Activated CD8-positive, alpha-beta T cell treated with anti-CD3 and anti-CD28 coated beads for 36 hours (primary cell): ENCODE measurements at regions not wholly inside any gene's neighbourhood (a gene's known extent, or its start where the extent isn't known, plus 50 kb on each side); places are given as distances from the start of the nearest gene placed in this dataset.

ENCODE experiments used
- ATAC-seq: fragments of 200-7000 bp; cut with Tn5 transposase; one replicate; pipeline ENCODE4 v1.10.0; 2021; ENCODE audit warnings: mild to moderate bottlenecking, moderate library complexity
- CTCF ChIA-PET: fragments of 350-600 bp; sonication (Branson Sonifier 250); formaldehyde crosslinking; loops from one replicate; lab custom pipeline; 2021; ENCODE audit warnings: antibody characterized with exemption; lab: Charles Lee
- POLR2A ChIA-PET: fragments of 350-600 bp; sonication (Branson Sonifier 250); formaldehyde crosslinking; loops from one replicate; lab custom pipeline; 2021; ENCODE audit warnings: antibody characterized with exemption; lab: Charles Lee
- DNase-seq: peaks from one replicate; pipeline ENCODE4 v3.0.0-alpha.2; 2020
- H3K27ac Mint-ChIP-seq: one replicate; pipeline ENCODE4 v1.8.0; 2021; ENCODE audit warnings: mild to moderate bottlenecking, mixed read lengths
- H3K27me3 Mint-ChIP-seq: one replicate; pipeline ENCODE4 v1.8.0; 2021; ENCODE audit warnings: mixed read lengths
- H3K36me3 Mint-ChIP-seq: one replicate; pipeline ENCODE4 v1.8.0; 2021; ENCODE audit warnings: low read depth, mixed read lengths
- H3K4me1 Mint-ChIP-seq: one replicate; pipeline ENCODE4 v1.8.0; 2021; ENCODE audit warnings: low read depth, mixed read lengths
- H3K4me3 Mint-ChIP-seq: one replicate; pipeline ENCODE4 v1.8.0; 2021; ENCODE audit warnings: mild to moderate bottlenecking, moderate library complexity, mixed read lengths
- H3K9me3 Mint-ChIP-seq: one replicate; pipeline ENCODE4 v1.8.0; 2021; ENCODE audit warnings: mixed read lengths
- CTCF ChIP-seq: fragments of 200-600 bp; IDR thresholded peaks from one replicate; pipeline ENCODE4 v1.8.0; 2022; ENCODE audit warnings: antibody characterized with exemption, mild to moderate bottlenecking
- intact Hi-C: fragments of 100-400 bp; cut with micrococcal nuclease; formaldehyde crosslinking; loops from one replicate; pipeline ENCODE4 v1.10.0; 2022

GRCh38 chr9:22808876-22809275 is 362.3 kb downstream of the DMRTA1 start:
- Mint-ChIP-seq H3K9me3 (peaks cover 10% of the 10 kb centered on the region), H3K27ac (no peak overlapping the region), H3K36me3 (no peaks in the 10 kb centered on the region), H3K4me3 (no peak overlapping the region), H3K27me3 (no peaks in the 10 kb centered on the region), H3K4me1 (no peaks in the 10 kb centered on the region)
- ChIA-PET CTCF (no interaction called here), POLR2A (no interaction called here)
- TF ChIP-seq CTCF = no peak
- intact Hi-C loops = no loop called here
- ATAC-seq = no peak
- DNase-seq = no peak

- Mint-ChIP-seq H3K4me1 (no peaks in the 10 kb centered on the region), H3K4me3 (no peak overlapping the region), H3K27me3 (no peaks in the 10 kb centered on the region), H3K36me3 (no peaks in the 10 kb centered on the region), H3K27ac (no peak overlapping the region), H3K9me3 (peaks cover 6% of the 10 kb centered on the region)
- POLR2A ChIA-PET = no interaction called here
- intact Hi-C loops = no loop called here
- no peak for ATAC-seq
- DNase-seq = no peak
- CTCF ChIA-PET = no interaction called here
- TF ChIP-seq CTCF = no peak
These were observed 362.7 kb downstream of the DMRTA1 start for GRCh38 chr9:22809371-22809770.

GRCh38 chr9:22813529-22813928 is 366.9 kb downstream of the DMRTA1 start:
- CTCF ChIA-PET = no interaction called here
- Mint-ChIP-seq H3K9me3 (peaks cover 2% of the 10 kb centered on the region), H3K36me3 (no peaks in the 10 kb centered on the region), H3K4me1 (no peaks in the 10 kb centered on the region), H3K27me3 (no peaks in the 10 kb centered on the region), H3K27ac (no peak overlapping the region), H3K4me3 (no peak overlapping the region)
- POLR2A ChIA-PET = no interaction called here
- DNase-seq (no peak), ATAC-seq (no peak)
- no peak for TF ChIP-seq CTCF
- intact Hi-C loops = no loop called here

GRCh38 chr9:22815246-22815645 is 368.6 kb downstream of the DMRTA1 start:
- H3K27ac Mint-ChIP-seq = no peak overlapping the region
- no peaks in the 10 kb centered on the region for H3K4me1 Mint-ChIP-seq
- ChIA-PET CTCF (no interaction called here), POLR2A (no interaction called here)
- no peaks in the 10 kb centered on the region for H3K27me3 Mint-ChIP-seq
- no peak for ATAC-seq
- peaks cover 2% of the 10 kb centered on the region for H3K9me3 Mint-ChIP-seq
- TF ChIP-seq CTCF = no peak
- intact Hi-C loops = no loop called here
- no peak overlapping the region for H3K4me3 Mint-ChIP-seq
- no peak for DNase-seq
- no peaks in the 10 kb centered on the region for H3K36me3 Mint-ChIP-seq

GRCh38 chr9:22817181-22817580 is 370.6 kb downstream of the DMRTA1 start:
- no peak for DNase-seq
- intact Hi-C loops = no loop called here
- no peak for ATAC-seq
- H3K27ac Mint-ChIP-seq = no peak overlapping the region
- H3K36me3 Mint-ChIP-seq = no peaks in the 10 kb centered on the region
- TF ChIP-seq CTCF = no peak
- ChIA-PET POLR2A (no interaction called here), CTCF (no interaction called here)
- H3K4me1 Mint-ChIP-seq = no peaks in the 10 kb centered on the region
- no peak overlapping the region for H3K4me3 Mint-ChIP-seq
- H3K9me3 Mint-ChIP-seq = peaks cover 6% of the 10 kb centered on the region
- no peaks in the 10 kb centered on the region for H3K27me3 Mint-ChIP-seq
